PFSK-1 (cell line): ENCODE measurements at regions not wholly inside any gene's neighbourhood (a gene's known extent, or its start where the extent isn't known, plus 50 kb on each side); places are given as distances from the start of the nearest gene placed in this dataset.

ENCODE experiments used
- FOXP2 ChIP-seq: optimal IDR thresholded peaks from 2 replicates; pipeline ENCODE3; 2011; ENCODE audit warnings: borderline replicate concordance, control low read depth, inconsistent platforms; ENCODE audit not compliant: insufficient read depth; ENCODE audit errors: extremely low read length, extremely low read depth
- POLR2AphosphoS5 ChIP-seq: IDR thresholded peaks from 2 replicates; pipeline ENCODE4 v1.6.1; 2012; ENCODE audit warnings: low read depth, mild to moderate bottlenecking, control low read depth, low read length, moderate library complexity
- REST ChIP-seq, 2 experiments: IDR thresholded peaks; 2 replicates each; pipeline versions ENCODE4 v1.6.1 to v1.8.0; 2011 to 2012; ENCODE audit warnings: low read depth in 2 of 2, low read length in 2 of 2, control low read depth in 1 of 2, inconsistent platforms in 1 of 2, mild to moderate bottlenecking in 1 of 2, moderate library complexity in 1 of 2; ENCODE audit not compliant: insufficient read depth in 1 of 2
- SIN3A ChIP-seq: IDR thresholded peaks from 2 replicates; pipeline ENCODE4 v1.6.1; 2012; ENCODE audit warnings: mild to moderate bottlenecking, low read length, moderate library complexity, borderline replicate concordance; ENCODE audit not compliant: insufficient read depth
- TAF1 ChIP-seq: IDR thresholded peaks from 2 replicates; pipeline ENCODE4 v1.6.1; 2012; ENCODE audit warnings: low read length, control low read depth, borderline replicate concordance; ENCODE audit not compliant: insufficient read depth

- TF ChIP-seq SIN3A (no peak), POLR2AphosphoS5 (no peak), TAF1 (no peak), REST (IDR thresholded peaks at IDR 0.05; ENCODE audit: insufficient read depth in 1 of 2, low read depth in 2 of 2, low read length in 2 of 2) (no peak), FOXP2 (no peak)
Observed at GRCh38 chr12:87348071-87348470, 681.1 kb downstream of the C12orf50 start.
